Skin epidermis (tissue), 12 donors: ENCODE measurements at regions not wholly inside any gene's neighbourhood (a gene's known extent, or its start where the extent isn't known, plus 50 kb on each side); places are given as distances from the start of the nearest gene placed in this dataset.

Source experiments
- H3K27ac ChIP-seq, 21 experiments: fragments of 200-600 bp; sonication (generic) in 11 of 21; one replicate each; pipeline ENCODE4 v1.5.0; 2020; ENCODE audit warnings: mild to moderate bottlenecking in 3 of 21, inconsistent platforms in 2 of 21, moderate library complexity in 2 of 21
- H3K4me3 ChIP-seq, 7 experiments: fragments of 200-600 bp; sonication (generic) in 2 of 7; one replicate each; pipeline ENCODE4 v1.5.0; 2020; ENCODE audit warnings: inconsistent platforms in 2 of 7, mild to moderate bottlenecking in 2 of 7, moderate library complexity in 1 of 7

DNA sequence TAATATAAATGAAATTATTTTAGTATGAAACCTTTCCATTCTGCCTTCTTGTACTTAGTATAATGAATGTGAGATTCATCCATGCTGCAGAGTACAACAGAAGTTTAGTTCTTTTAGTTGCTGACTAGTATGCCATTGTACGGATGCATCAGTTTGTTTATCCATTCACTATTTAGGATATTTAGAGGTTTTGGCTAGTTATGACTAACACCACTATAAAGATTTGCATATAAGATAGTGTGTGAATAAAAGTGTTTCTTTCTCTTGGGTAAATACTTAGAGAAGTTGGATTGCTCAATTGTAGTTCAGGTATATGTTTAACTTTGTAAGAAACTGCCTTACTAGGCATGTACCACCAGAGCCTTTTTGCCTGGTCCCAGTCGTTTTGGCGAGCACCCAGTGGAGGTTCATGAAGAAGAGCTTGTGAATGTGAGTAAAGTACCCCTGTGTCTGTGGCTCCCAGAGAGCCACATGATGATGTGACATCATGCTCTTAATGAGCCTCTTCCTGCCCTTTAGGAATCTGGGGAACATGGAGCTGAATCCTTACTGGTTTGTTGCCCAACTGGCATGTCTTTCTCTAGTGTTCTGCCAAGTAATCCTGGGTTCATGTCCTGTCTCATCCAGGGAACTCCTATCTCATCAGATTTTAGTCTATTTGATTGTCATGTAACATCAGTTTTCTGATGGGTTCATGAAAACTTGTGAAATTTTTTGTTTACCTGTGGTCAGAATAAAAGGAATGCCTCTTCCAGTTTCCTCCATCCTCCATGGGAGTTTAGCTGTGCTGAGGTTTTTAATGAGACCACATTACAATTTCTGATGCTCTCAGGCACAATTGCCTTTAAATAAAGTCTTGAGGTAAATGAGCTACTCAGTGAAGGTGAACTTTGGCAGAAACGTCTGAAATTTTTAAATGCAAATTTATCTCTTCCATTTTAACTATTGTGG, 234.8 kb downstream of the CASP12 start:
- Histone ChIP-seq H3K27ac (no peak overlapping the region), H3K4me3 (no peak overlapping the region)

DNA sequence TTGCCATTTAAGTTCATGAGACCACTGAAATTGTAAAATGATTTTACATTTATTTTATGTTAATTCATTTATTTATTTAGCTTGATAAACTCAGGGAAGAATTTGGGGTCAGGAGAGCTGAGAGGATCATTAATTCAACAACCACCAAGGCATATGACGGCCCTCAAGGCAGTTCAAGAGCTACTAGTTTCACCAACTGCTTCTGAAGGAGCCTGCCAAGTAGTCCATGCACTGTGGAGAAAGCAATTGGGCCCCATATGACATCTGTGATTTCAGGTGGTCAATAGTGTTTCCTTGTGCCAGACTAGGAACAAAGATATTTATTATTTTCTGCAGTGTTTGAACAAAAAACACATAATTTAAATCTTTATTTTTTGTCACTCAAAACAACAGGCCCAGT, 236.4 kb downstream of the CASP12 start:
- Histone ChIP-seq H3K4me3 (no peak overlapping the region), H3K27ac (no peak overlapping the region)

- Histone ChIP-seq H3K4me3 (no peak overlapping the region), H3K27ac (no peak overlapping the region)
Observed at GRCh38 chr11:104661471-104661870, 236.8 kb downstream of the CASP12 start.

GRCh38 chr11:104658177-104658576, 240.1 kb downstream of the CASP12 start:
- Histone ChIP-seq H3K4me3 (no peak overlapping the region), H3K27ac (no peak overlapping the region)

DNA sequence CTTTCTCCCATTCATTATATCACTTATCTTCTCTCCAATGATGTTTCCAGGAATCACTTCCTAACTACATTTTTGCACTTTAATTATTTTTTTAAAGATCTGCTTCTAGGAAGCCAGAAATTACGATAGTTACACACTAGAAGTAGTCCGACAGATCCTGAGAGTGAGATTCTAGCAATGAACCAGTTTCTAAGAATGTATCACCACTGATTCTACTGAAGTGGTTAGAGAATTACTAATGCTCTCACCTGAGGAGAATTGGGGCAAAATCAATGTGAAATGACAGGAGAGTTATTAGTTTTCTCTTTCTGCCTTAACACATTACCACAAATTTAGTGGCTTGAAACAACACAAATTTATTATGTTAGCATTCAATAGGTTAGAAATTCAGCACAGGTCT, 241.2 kb downstream of the CASP12 start:
- Histone ChIP-seq H3K27ac (no peak overlapping the region), H3K4me3 (no peak overlapping the region)

DNA sequence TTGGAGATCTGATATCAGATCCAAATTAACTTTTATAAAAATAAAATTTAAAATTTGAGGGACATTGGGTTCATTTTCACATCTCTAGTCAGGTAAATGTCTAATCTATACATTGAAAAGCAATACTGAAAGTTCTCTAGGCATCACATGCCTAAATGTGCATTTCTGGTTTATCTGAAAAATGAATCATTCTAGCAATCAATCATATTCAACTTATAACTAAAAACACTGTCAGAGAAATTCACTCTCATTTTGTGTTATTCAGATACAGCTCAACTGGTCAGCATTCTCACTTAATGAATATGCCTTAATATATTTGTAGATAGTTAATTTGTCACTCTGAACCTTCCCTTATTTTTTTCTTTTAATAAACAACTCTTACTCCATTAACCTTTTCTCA, 243.2 kb downstream of the CASP12 start:
- no peak overlapping the region for H3K27ac ChIP-seq
- H3K4me3 ChIP-seq: no peak overlapping the region

GRCh38 chr11:104654181-104654813, 244.0 kb downstream of the CASP12 start:
- Histone ChIP-seq H3K27ac (no peak overlapping the region), H3K4me3 (no peak overlapping the region)

- Histone ChIP-seq H3K4me3 (no peak overlapping the region), H3K27ac (peak overlapping the region in 1 of 21 experiments; percentile 15)
Observed at GRCh38 chr11:104653407-104653806, 244.9 kb downstream of the CASP12 start.

DNA sequence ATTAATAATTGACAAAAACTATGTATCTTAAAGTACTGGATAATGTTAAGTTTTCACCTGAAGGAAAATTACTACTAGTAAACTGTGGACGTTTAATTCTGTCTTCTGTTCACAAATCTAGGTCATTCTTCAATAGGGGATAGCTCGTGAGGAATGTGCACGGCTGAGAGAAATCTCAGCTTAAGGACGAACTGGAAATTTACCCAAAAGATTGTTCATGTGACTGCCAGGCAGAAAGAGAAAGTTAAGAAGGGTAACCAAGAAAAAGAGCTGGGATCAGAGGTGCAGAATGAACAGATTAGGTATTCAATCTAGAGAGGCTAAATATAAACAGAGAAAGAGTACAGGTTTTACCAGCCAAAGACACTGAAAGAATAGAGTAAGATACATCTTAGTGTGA, 245.3 kb downstream of the CASP12 start:
- peak overlapping the region in 1 of 21 experiments; percentile 15 for H3K27ac ChIP-seq
- H3K4me3 ChIP-seq: no peak overlapping the region

DNA sequence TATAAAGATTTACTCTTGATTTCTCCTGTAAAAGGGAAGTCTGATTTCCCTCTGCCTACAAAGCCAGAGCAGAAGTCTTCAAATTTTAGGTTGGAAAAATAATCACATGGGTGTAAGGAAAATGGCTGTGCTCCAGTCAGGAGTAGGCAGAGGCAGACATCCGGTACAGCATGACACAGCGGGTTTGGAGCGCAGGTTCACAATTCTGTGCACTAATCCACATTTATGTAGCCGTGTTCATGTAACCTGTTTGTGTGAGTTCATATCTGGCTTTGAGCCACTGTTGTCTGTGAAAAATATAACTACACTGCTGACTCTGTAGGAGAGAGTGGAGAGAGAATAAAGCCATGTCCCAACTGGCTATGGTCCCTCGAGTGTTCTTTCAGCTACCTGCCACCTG, 248.0 kb downstream of the CASP12 start:
- Histone ChIP-seq H3K27ac (no peak overlapping the region), H3K4me3 (no peak overlapping the region)

DNA sequence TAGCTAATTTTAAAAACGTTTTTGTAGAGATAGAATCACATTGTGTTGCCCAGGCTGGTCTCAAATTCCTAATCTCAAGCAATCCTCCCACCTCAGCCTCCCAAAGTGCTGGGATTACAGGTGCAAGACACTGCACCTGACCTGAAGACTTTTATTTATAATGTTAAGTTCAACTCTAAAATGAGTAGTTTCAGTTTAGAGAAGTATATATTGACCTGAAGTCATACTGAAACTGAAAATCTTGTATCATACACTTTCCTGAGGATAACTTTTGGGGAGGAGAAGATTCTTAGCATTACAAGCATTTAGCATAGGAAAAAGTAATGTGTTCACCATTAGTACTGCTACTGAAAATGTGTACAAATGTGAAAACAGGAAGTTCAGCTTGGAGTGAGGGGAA, 249.3 kb downstream of the CASP12 start:
- no peak overlapping the region for H3K4me3 ChIP-seq
- no peak overlapping the region for H3K27ac ChIP-seq

DNA sequence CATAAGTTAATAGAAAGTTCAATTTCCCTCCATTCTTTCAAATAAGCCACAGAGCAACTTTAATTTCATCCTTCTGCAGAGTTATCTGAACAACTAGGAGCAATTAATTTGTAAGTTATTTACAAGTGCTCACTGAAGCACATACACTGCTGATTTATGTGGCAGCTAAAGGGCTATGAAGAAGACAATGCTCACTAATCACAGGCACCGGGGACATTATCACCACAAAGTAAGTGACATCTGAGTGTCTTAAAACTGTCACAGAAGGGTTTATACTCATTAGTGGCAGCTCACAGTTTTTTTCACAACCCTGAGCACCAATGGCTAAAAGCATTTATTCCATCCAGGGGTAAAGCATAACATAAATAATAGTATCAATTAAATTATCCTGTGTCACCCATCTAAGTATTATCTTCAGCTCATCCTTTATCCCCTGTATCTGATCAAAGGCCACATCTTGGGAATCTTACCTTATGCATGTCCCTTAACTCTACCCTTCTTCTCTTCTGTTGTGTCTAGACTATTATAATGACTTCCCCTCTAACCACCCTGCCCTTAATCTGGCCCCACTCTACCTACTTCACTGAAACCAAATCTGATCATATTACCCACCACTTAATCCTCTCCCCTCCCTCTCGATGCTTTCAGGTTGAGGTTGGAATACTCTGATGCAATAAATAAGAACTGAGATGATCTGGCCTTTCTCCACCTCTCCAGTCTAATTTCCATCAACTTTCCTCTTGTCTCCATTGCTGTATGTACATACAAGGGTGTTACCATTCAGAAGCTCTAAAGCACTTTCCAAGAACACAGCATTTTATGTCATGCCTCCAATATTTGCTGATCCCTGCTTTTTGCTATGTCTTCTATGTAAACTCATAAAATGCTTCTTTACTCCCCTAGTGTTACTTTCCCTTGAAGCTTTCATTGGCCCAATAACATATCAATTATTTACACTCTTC, 252.7 kb downstream of the CASP12 start:
- Histone ChIP-seq H3K4me3 (no peak overlapping the region), H3K27ac (no peak overlapping the region)

DNA sequence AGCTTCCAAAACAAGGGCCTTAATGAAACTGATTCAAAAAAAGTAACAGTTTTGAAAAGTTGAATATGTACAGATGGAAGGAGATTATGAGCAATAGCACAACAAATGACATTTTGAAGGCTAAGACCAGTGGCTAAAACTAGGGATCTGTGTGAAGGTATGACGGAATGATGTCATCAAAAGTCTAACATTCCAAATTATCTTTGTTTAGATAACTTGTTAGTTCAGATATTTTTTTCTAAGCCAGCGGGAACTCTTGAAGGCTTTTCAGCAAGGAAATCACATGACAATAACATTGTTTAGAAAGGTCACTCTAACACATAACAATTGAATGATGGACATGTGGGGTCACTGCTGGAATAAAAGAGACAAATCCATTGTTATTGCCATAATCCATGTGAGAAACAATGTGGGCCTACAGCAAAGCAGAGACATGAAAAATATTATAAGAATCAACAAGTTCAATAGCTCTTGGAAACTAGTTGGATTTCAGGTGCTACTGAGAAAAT, 260.5 kb downstream of the CASP12 start:
- Histone ChIP-seq H3K27ac (no peak overlapping the region), H3K4me3 (no peak overlapping the region)

- H3K4me3 ChIP-seq: no peak overlapping the region
- no peak overlapping the region for H3K27ac ChIP-seq
Observed at GRCh38 chr11:104633226-104633625, 265.0 kb downstream of the CASP12 start.

DNA sequence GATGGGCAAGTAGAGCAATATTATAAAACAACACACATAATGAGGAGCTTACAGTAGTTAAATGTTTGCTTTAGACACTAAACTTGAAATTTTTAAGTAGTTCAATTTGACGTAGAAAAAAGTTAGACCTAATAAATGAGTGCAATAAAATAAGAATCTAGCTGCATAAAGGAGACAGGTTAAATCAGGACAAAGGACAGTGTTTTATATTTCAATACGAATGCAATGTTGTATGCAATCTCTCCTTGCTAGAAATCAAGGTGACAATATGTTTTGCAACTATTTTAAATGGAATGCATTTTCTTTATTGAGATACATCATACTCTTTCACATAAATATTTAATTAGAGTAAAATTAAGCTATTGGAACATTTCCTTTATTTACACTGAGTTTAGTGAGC, 267.9 kb downstream of the CASP12 start:
- Histone ChIP-seq H3K4me3 (no peak overlapping the region), H3K27ac (no peak overlapping the region)

DNA sequence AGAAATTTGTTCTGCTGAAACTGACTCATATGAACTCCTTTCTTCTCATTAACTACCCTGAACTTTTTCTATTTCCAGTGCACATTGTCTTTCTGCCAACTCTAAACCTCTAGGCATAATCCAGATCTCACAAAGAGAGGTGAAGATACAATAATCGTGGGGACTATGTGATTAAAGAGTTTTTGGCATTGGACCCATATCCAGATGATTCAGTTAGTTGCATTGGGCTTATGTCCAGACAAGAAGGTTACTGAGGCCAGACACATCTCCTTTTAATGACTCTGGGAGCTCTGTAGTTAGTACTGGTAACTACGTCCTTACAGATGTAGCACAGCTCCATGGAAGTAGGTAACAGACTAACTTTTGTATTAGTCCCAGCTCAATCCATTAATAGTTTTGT, 273.0 kb downstream of the CASP12 start:
- H3K27ac ChIP-seq: no peak overlapping the region

DNA sequence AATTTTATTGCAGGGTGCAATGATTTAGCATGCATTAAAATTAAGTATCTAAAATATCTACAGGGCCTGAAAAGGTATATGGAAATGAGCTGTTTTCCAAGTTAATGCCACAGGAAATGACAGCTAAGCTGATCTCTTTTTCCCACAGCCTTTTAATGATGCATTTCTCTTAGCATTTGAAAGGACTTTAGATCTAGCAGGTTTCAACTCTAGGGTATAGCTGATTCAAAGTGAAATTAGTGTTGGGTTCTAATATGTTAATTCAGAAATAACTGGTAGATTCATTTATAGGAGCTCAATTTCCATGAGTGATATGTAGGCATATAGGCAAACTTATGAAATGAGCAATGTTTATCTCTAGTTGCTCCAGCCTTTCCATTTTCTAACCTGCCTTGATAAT, 274.2 kb downstream of the CASP12 start:
- H3K27ac ChIP-seq: no peak overlapping the region
- H3K4me3 ChIP-seq: no peak overlapping the region

More for the DNA sequence above, 273.0 kb downstream of the CASP12 start:
- no peak overlapping the region for H3K4me3 ChIP-seq

DNA sequence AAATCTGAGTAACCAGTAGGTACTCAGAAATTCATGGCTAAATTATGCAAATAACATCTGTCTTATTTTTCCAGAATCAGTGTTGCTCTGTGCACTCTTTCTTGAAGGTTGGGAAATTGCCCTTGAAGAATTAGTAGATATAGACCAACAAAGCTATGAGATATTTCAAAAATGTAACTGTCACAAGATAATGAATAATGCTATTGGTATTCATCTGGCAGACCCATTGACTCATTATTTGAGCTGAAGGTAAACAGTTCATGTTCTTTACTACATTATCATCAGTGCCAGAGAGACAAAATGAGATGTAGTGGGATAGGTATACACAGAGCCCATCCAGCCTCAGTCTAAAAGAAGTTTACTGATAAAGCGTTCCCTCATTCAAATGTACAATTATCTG, 274.7 kb downstream of the CASP12 start:
- no peak overlapping the region for H3K27ac ChIP-seq
- H3K4me3 ChIP-seq: no peak overlapping the region

DNA sequence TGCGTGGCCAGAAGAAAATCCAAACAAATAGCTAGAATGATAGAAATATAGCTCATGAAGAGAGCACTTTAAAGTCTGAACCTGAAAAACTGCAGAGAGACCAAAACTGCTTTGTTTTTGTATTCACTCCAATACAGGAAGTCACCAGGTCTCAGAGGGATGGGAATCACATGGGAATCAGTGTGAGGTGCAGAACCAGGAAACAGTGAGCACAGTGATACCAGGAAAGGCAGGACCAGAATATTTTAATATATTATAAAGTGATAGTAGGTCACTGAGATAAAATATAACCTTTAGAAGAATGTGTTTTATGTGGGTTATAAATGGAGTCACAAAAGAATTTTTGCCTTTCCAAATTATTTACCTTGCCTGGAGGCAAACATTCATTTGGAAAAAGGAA, 277.3 kb downstream of the CASP12 start:
- Histone ChIP-seq H3K27ac (peak overlapping the region in 1 of 21 experiments; percentile 3), H3K4me3 (no peak overlapping the region)

DNA sequence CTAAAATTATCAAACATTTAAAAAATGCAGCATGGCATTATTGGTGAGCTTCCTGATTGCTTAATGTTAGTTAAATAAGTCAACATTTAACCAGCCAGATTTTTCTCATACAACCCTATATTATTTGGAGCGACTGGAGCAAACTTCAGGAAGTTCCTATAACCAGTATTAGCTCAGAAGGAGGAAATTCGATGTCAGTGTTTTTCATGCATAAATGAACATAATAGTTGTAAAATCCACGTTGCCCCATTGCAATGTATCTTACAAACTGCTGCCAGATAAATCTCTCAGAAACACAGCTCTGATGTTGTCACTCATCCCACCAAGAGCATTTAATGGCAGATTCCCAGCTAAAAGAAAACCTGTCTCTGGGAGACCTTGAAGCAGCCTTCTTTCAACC, 278.5 kb downstream of the CASP12 start:
- Histone ChIP-seq H3K4me3 (no peak overlapping the region), H3K27ac (no peak overlapping the region)
